NCI-H524 treated with DMSO at 0.1 percent for 48 hours (cell line): ENCODE measurements at regions not wholly inside any gene's neighbourhood (a gene's known extent, or its start where the extent isn't known, plus 50 kb on each side); places are given as distances from the start of the nearest gene placed in this dataset.

Experiments
- DNase-seq: peaks from one replicate; lab custom pipeline; 2025; lab: John Stamatoyannopoulos, UW

DNA sequence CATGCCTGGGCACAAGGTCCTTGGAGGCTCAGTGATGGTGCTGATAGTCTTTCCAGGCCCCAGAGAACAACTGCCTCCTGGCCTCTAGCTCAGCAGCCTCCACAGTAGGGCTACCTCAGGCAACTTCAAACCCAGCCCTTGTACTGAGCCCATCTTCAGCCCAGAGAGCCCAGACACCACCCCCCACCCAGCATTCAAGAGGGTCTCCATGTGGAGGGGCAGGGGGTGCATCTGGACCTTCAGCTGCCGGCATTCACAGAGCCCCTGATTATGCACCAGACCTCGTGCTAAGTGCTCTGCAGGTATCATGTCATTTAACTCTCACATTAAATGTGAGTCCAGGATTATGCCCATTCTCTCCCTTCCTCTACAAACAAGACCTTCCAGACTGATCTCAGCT, 197.0 kb upstream of the ZC3H12A start:
- DNase-seq, result no peak

GRCh38 chr1:37281354-37281753, 193.0 kb upstream of the ZC3H12A start:
- DNase-seq, result no peak

DNA sequence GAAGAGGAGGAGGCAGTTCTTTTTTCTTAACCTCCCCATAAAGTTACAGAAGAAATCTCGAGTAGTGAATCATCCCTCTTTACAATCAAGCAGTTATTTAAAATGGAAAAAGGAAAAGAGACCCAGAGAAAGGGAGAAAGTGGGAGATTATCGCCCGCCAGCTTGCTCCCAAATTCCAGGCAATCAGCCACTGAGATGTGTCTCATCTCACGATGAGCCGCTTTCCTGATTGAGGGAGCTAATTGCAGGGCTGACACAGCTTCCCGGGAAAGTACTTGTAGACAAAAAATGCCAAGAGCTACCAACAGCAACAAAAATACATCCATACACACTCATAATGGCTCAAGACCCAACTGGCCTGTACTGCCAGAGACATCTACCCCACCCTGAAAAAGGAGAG, 191.6 kb upstream of the ZC3H12A start:
- DNase-seq, result no peak

DNA sequence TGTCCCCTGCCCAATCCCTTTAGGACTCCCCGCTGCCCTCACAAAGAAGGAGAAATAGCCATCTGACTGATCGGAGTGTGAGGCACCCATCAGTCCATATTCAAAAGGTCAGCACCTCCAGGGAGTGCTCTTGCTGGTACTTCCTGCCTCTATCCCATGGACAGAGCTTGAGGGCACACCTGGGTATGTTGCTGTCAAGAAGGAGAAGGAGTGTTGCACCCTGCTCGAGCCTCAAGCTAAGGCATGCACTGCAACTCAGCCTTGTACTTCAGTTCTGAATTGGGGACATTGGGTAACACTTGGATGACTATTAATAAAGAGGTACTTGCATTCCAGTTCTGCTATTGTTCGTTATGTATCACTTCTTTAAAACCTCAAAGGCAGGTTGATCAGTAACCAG, 190.3 kb upstream of the ZC3H12A start:
- no peak for DNase-seq

- no peak for DNase-seq
Observed at GRCh38 chr1:37286881-37287280, 187.5 kb upstream of the ZC3H12A start.

DNA sequence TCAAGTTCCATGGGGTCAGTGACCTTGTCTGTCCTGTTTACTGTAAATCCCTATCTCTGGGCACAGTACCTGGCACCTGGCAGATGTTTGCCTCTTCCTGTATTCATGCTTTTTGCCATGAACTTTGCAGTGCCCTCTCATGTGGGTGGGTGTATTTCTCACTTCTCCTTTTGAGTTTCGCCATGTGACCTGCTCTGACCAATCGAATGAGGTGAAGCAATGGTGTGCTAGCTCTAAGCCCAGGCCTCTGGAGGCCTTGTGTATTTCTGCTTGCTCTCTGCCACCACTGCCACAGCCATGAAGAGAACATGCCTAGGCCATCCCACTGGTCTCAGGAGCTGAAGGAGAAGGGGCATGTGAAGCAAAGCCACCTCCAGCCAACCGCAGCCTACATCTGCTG, 185.5 kb upstream of the ZC3H12A start:
- no peak for DNase-seq

GRCh38 chr1:37290718-37291117, 183.7 kb upstream of the ZC3H12A start:
- DNase-seq, result peak; percentile 1

- no peak for DNase-seq
Observed at GRCh38 chr1:37292789-37293188, 181.6 kb upstream of the ZC3H12A start.

- DNase-seq, result no peak
Observed at GRCh38 chr1:37294096-37294495, 180.3 kb upstream of the ZC3H12A start.

GRCh38 chr1:37294529-37294928, 179.9 kb upstream of the ZC3H12A start:
- DNase-seq, result no peak

- no peak for DNase-seq
Observed at GRCh38 chr1:37298769-37299168, 175.6 kb upstream of the ZC3H12A start.

DNA sequence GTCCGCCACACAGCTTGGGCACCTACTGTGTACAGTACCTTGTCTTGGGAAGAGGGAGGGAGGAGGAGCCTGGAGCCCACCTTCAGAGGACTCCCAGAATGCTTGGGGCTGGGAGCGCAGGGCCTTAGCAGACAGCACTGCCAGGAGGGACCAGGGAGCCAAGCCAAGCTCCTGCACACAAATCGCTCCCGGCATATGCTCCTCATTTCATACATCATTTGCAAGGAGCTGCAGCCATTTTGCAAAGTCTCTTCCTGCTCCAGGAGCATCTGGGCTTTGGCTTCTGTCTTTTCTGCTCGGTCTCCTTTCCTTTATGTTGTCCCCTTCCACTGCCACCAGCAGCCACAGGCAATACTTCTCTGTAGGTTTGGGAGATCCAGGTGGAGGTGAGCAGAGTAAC, 175.2 kb upstream of the ZC3H12A start:
- no peak for DNase-seq

- no peak for DNase-seq
Observed at GRCh38 chr1:37303884-37304574, 170.4 kb upstream of the ZC3H12A start.

DNA sequence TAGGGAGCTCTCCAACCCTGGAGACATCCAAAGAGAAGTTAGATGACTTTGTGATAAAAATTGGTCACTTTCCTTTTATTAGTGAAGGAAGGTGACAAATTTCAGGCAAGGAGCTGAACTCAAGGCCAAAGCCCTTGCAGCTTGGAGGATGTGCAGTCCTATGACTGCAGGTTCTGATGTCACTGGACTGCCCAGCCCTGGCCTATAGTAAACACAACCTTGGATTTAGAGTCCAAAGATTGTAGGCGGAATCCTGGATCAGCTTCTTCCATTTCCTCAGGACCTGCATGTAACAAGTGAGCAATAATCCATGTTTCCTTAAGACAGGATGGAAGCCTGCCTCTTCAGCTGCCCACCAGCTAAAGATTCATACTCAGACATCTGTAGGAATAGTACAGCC, 169.3 kb upstream of the ZC3H12A start:
- DNase-seq, result no peak

GRCh38 chr1:37305841-37306240, 168.5 kb upstream of the ZC3H12A start:
- peak; percentile 28 for DNase-seq

GRCh38 chr1:37306461-37306860, 167.9 kb upstream of the ZC3H12A start:
- DNase-seq, result no peak

GRCh38 chr1:37306871-37307270, 167.5 kb upstream of the ZC3H12A start:
- DNase-seq, result no peak

- no peak for DNase-seq
Observed at GRCh38 chr1:37308031-37308960, 166.1 kb upstream of the ZC3H12A start.

- DNase-seq, result no peak
Observed at GRCh38 chr1:37309574-37309973, 164.8 kb upstream of the ZC3H12A start.

DNA sequence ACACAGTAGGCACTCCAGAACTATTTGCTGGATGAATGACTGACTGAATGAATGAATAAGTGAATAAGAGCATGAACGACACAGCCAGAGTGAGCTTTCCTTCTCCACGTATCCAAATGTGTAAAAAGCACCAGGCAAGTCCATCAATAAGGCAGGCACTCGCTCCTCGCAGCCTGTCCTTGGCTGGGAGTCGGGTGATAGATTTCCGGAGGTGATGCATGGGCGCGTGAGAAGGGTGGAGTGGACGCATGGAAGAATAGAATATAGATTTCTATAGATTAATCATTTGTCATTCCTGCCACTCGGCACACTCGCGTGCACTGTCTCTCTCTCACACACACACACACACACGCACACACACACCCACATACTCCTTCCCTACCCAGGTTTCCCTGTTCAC, 164.3 kb upstream of the ZC3H12A start:
- DNase-seq, result no peak

DNA sequence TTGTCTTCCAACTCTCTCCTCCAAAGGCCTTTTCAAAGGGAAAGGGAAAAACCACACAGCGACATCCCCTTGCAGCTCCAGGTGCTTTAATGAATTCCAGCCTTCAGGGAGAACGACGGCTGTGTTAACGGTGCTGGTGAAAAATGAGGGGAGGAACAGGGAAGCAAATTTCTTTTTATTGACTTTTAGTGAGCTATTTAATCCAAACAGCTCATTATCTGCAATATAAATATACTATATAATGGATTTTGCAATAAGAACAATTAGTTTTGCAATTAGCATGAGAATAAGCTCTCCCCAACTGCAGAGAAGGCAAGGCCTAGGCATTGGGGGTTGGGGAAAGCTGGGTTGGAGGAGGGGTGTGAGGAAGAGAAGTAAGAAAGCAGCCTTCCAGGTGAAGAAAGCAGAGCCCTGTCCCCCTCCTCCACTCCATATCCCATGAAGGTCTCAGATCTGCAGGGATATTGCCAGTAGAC, 159.0 kb upstream of the ZC3H12A start:
- DNase-seq, result no peak

DNA sequence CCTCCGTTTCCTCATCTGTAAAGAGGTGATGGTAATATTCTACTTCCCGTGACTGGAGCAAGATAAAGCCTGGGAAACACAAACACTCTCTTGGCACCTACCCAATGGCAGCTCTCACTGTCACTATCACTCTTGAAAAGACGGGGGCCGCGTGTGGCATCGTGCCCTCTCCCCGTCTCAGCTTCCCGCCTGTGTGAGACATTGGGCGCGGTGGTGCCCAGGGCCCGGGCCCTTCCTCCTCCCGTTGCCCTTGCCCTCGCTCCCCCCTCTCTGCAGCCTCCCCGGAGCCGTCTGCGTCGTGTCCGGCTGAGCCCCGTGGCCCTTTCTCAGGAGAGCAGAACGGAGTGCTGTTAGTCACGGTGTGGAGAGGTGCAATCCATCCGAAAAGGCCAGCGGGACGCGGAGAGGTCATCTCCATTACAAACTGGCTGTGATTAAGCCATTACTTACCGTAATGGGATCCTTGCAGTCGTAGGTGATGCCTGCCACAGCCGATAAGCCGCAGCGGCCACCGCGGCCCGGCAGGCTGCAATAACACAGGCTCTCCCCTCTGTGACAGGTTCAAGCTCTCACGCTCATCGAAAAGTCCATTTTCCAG, 156.4 kb upstream of the ZC3H12A start:
- no peak for DNase-seq

DNA sequence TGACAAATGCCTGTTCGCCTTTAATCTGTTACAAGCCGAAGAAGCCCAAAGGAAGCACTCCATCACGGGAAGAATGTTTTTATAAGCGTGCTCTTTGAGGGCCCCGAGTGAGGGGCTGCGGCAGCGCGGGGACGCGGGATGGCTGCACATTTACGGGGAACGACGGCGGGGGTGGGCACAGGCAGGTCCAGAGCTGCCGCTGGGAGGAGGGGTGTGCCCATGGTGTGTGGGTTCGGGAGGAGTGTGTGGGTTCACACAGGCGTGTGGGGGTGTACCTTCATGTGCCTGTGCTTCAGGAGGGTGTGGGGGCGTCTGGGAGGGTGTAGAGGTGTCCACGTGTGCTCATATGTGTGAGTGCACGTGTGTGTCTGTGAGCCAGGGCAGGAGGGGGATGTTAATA, 155.9 kb upstream of the ZC3H12A start:
- DNase-seq, result no peak
